Chondrocyte (in vitro differentiated cells): ENCODE measurements at regions not wholly inside any gene's neighbourhood (a gene's known extent, or its start where the extent isn't known, plus 50 kb on each side); places are given as distances from the start of the nearest gene placed in this dataset.
A peak's percentile ranks its signal among the peaks of the same experiment; 100 is the strongest.

ENCODE experiments used
- DNase-seq: peaks from one replicate; pipeline ENCODE4 v3.0.0; 2021; ENCODE audit warnings: mixed read lengths, low spot score
- H3K27ac Mint-ChIP-seq: one replicate; pipeline ENCODE4 v1.8.0; 2021; ENCODE audit warnings: mild to moderate bottlenecking, moderate library complexity, mixed read lengths; ENCODE audit not compliant: unreplicated experiment
- H3K27me3 Mint-ChIP-seq: 2 replicates; pipeline ENCODE4 v1.8.0; 2021; ENCODE audit warnings: low read depth, mixed read lengths
- H3K36me3 Mint-ChIP-seq: 2 replicates; pipeline ENCODE4 v1.8.0; 2021; ENCODE audit warnings: low read depth, mixed read lengths
- H3K4me1 Mint-ChIP-seq: 2 replicates; pipeline ENCODE4 v1.8.0; 2021; ENCODE audit warnings: low read depth, mild to moderate bottlenecking, mixed read lengths
- H3K4me3 Mint-ChIP-seq: one replicate; pipeline ENCODE4 v1.8.0; 2021; ENCODE audit warnings: mild to moderate bottlenecking, moderate library complexity, mixed read lengths; ENCODE audit not compliant: unreplicated experiment
- H3K9me3 Mint-ChIP-seq: 2 replicates; pipeline ENCODE4 v1.8.0; 2021; ENCODE audit warnings: low read depth, mixed read lengths
- CTCF ChIP-seq: fragments of 200-600 bp; sonication (generic); IDR thresholded peaks from 2 replicates; pipeline ENCODE4 v1.5.0; 2021; ENCODE audit warnings: antibody characterized with exemption, mild to moderate bottlenecking, moderate library complexity

GRCh38 chr18:53797998-53798495 is 426.4 kb downstream of the MBD2 start:
- Mint-ChIP-seq H3K36me3 (no peaks in the 10 kb centered on the region), H3K4me1 (peaks cover 11% of the 10 kb centered on the region), H3K27ac (no peak overlapping the region), H3K4me3 (no peak overlapping the region), H3K9me3 (peaks cover 15% of the 10 kb centered on the region), H3K27me3 (no peaks in the 10 kb centered on the region)
- TF ChIP-seq CTCF, result no peak
- no peak for DNase-seq

- no peak for DNase-seq
- H3K27ac Mint-ChIP-seq, result peak overlapping the region; percentile 79
- no peaks in the 10 kb centered on the region for H3K27me3 Mint-ChIP-seq
- peaks cover 15% of the 10 kb centered on the region for H3K9me3 Mint-ChIP-seq
- H3K36me3 Mint-ChIP-seq, result no peaks in the 10 kb centered on the region
- no peak for TF ChIP-seq CTCF
- H3K4me3 Mint-ChIP-seq, result no peak overlapping the region
- peaks cover 11% of the 10 kb centered on the region for H3K4me1 Mint-ChIP-seq
These were observed 428.3 kb downstream of the MBD2 start for GRCh38 chr18:53796040-53796729.

- peaks cover 11% of the 10 kb centered on the region for H3K4me1 Mint-ChIP-seq
These were observed 428.9 kb downstream of the MBD2 start for GRCh38 chr18:53795610-53796009.

GRCh38 chr18:53795061-53795460 is 429.4 kb downstream of the MBD2 start:
- Mint-ChIP-seq H3K27ac (peak overlapping the region; percentile 64), H3K4me3 (no peak overlapping the region), H3K27me3 (peaks cover under 1% of the 10 kb centered on the region), H3K36me3 (no peaks in the 10 kb centered on the region), H3K4me1 (peaks cover 11% of the 10 kb centered on the region), H3K9me3 (peaks cover 6% of the 10 kb centered on the region)
- no peak for TF ChIP-seq CTCF
- no peak for DNase-seq

More at GRCh38 chr18:53795610-53796009, 428.9 kb downstream of the MBD2 start:
- Mint-ChIP-seq H3K36me3 (no peaks in the 10 kb centered on the region), H3K27ac (peak overlapping the region; percentile 79), H3K27me3 (no peaks in the 10 kb centered on the region), H3K4me3 (no peak overlapping the region), H3K9me3 (peaks cover 9% of the 10 kb centered on the region)
- no peak for DNase-seq
- TF ChIP-seq CTCF, result no peak

- peaks cover 2% of the 10 kb centered on the region for H3K27me3 Mint-ChIP-seq
- H3K36me3 Mint-ChIP-seq, result no peaks in the 10 kb centered on the region
- H3K4me3 Mint-ChIP-seq, result no peak overlapping the region
- peaks cover 6% of the 10 kb centered on the region for H3K9me3 Mint-ChIP-seq
- TF ChIP-seq CTCF, result no peak
- no peak overlapping the region for H3K27ac Mint-ChIP-seq
- peaks cover 11% of the 10 kb centered on the region for H3K4me1 Mint-ChIP-seq
- no peak for DNase-seq
These were observed 431.7 kb downstream of the MBD2 start for GRCh38 chr18:53792762-53793161.
